Smooth muscle cell (in vitro differentiated cells): ENCODE measurements at regions not wholly inside any gene's neighbourhood (a gene's known extent, or its start where the extent isn't known, plus 50 kb on each side); places are given as distances from the start of the nearest gene placed in this dataset.
A peak's percentile ranks its signal among the peaks of the same experiment; 100 is the strongest.

Experiments used
- DNase-seq: peaks from one replicate; lab custom pipeline; 2025; ENCODE audit not compliant: unreplicated experiment; lab: John Stamatoyannopoulos, UW
- H2AFZ ChIP-seq: fragments of 200-600 bp; sonication (generic); 2 replicates; pipeline ENCODE4 v1.6.0; 2016; ENCODE audit warnings: antibody characterized with exemption, low read depth, mild to moderate bottlenecking
- H3F3A ChIP-seq: fragments of 200-600 bp; sonication (generic); 2 replicates; pipeline ENCODE4 v1.6.0; 2017; ENCODE audit warnings: antibody characterized with exemption, low read depth
- H3K27ac ChIP-seq: fragments of 200-600 bp; sonication (generic); 2 replicates; pipeline ENCODE4 v1.5.1; 2016; ENCODE audit warnings: low read depth, mild to moderate bottlenecking
- H3K27me3 ChIP-seq: fragments of 200-600 bp; sonication (generic); 2 replicates; pipeline ENCODE4 v1.6.1; 2016; ENCODE audit warnings: low read depth, mild to moderate bottlenecking
- H3K36me3 ChIP-seq: fragments of 200-600 bp; sonication (generic); 2 replicates; pipeline ENCODE4 v1.5.1; 2016; ENCODE audit warnings: low read depth
- H3K4me1 ChIP-seq: fragments of 200-600 bp; sonication (generic); 2 replicates; pipeline ENCODE4 v1.5.1; 2016; ENCODE audit warnings: low read depth
- H3K4me2 ChIP-seq: fragments of 200-600 bp; sonication (generic); 2 replicates; pipeline ENCODE4 v1.6.0; 2016; ENCODE audit warnings: mild to moderate bottlenecking
- H3K4me3 ChIP-seq: fragments of 200-600 bp; sonication (generic); 2 replicates; pipeline ENCODE4 v1.5.1; 2016; ENCODE audit warnings: mild to moderate bottlenecking
- H3K79me2 ChIP-seq: fragments of 200-600 bp; sonication (generic); 2 replicates; pipeline ENCODE4 v1.6.0; 2016; ENCODE audit warnings: low read depth, mild to moderate bottlenecking
- H3K9ac ChIP-seq: fragments of 200-600 bp; sonication (generic); 2 replicates; pipeline ENCODE4 v1.6.0; 2016; ENCODE audit warnings: low read depth
- H3K9me3 ChIP-seq: fragments of 200-600 bp; sonication (generic); replicated peaks from 2 replicates; pipeline ENCODE4 v1.5.1; 2016; ENCODE audit warnings: low read depth
- H4K20me1 ChIP-seq: fragments of 200-600 bp; sonication (generic); 2 replicates; pipeline ENCODE4 v1.6.0; 2016; ENCODE audit warnings: low read depth
- CTCF ChIP-seq: fragments of 200-600 bp; sonication (generic); IDR thresholded peaks from 2 replicates; pipeline ENCODE4 v1.5.1; 2017; ENCODE audit warnings: borderline replicate concordance, mild to moderate bottlenecking, antibody characterized with exemption; ENCODE audit not compliant: insufficient read depth, poor library complexity, severe bottlenecking
- WGBS: methylation state at CpG from one replicate; pipeline ENCODE4 v1.1.7; 2016; ENCODE audit warnings: low lambda C conversion rate; 5-methylcytosine and 5-hydroxymethylcytosine counted together

- Histone ChIP-seq H3K27me3 (no peaks in the 10 kb centered on the region), H3K36me3 (no peaks in the 10 kb centered on the region)
- WGBS = 32% methylated on average over 14 of the region's 14 CpGs
These were observed 91.9 kb upstream of the NEURL1B start for GRCh38 chr5:172548981-172549687.

GRCh38 chr5:172548311-172548731, 92.7 kb upstream of the NEURL1B start:
- H3F3A ChIP-seq = peaks cover 7% of the 10 kb centered on the region
- 46% methylated on average over 6 of the region's 6 CpGs for WGBS
- H3K9ac ChIP-seq = no peak overlapping the region
- H3K4me3 ChIP-seq = no peak overlapping the region
- no peak overlapping the region for H2AFZ ChIP-seq
- DNase-seq = no peak
- TF ChIP-seq CTCF = no peak
- H3K27me3 ChIP-seq = no peaks in the 10 kb centered on the region
- H3K79me2 ChIP-seq = no peaks in the 10 kb centered on the region
- no peaks in the 10 kb centered on the region for H4K20me1 ChIP-seq
- no peak overlapping the region for H3K4me2 ChIP-seq
- H3K4me1 ChIP-seq = peaks cover 7% of the 10 kb centered on the region
- no peaks in the 10 kb centered on the region for H3K9me3 ChIP-seq
- no peak overlapping the region for H3K27ac ChIP-seq
- no peaks in the 10 kb centered on the region for H3K36me3 ChIP-seq

More at GRCh38 chr5:172548981-172549687, 91.9 kb upstream of the NEURL1B start:
- Histone ChIP-seq H3K9me3 (no peaks in the 10 kb centered on the region), H3K9ac (no peak overlapping the region), H3K4me1 (peaks cover 7% of the 10 kb centered on the region), H4K20me1 (no peaks in the 10 kb centered on the region), H3K27ac (no peak overlapping the region), H3K79me2 (no peaks in the 10 kb centered on the region), H3K4me2 (peak overlapping the region; percentile 25), H3K4me3 (no peak overlapping the region), H3F3A (peaks cover 3% of the 10 kb centered on the region), H2AFZ (peak overlapping the region; percentile 10)
- TF ChIP-seq CTCF = no peak
- no peak for DNase-seq

GRCh38 chr5:172546196-172546595, 91.9 kb upstream of the SH3PXD2B start:
- Histone ChIP-seq H4K20me1 (no peaks in the 10 kb centered on the region), H3K4me2 (no peak overlapping the region), H3K9me3 (no peaks in the 10 kb centered on the region), H3K4me3 (no peak overlapping the region), H2AFZ (no peak overlapping the region), H3K4me1 (peaks cover 10% of the 10 kb centered on the region), H3K27me3 (no peaks in the 10 kb centered on the region), H3F3A (peaks cover 7% of the 10 kb centered on the region), H3K79me2 (no peaks in the 10 kb centered on the region), H3K9ac (no peak overlapping the region), H3K27ac (no peak overlapping the region), H3K36me3 (no peaks in the 10 kb centered on the region)
- DNase-seq = no peak
- no peak for TF ChIP-seq CTCF
- 93% methylated on average over 5 of the region's 5 CpGs for WGBS

- peaks cover 12% of the 10 kb centered on the region for H3K4me1 ChIP-seq
- no peak for DNase-seq
- TF ChIP-seq CTCF = no peak
- no peak overlapping the region for H2AFZ ChIP-seq
- H3K27ac ChIP-seq = no peak overlapping the region
- H3K27me3 ChIP-seq = no peaks in the 10 kb centered on the region
- no peaks in the 10 kb centered on the region for H3K9me3 ChIP-seq
- WGBS = 55% methylated on average over 9 of the region's 9 CpGs
- H3K79me2 ChIP-seq = no peaks in the 10 kb centered on the region
- no peak overlapping the region for H3K9ac ChIP-seq
- H3K4me2 ChIP-seq = peak overlapping the region; percentile 36
- no peaks in the 10 kb centered on the region for H4K20me1 ChIP-seq
- H3F3A ChIP-seq = peaks cover 11% of the 10 kb centered on the region
- H3K36me3 ChIP-seq = no peaks in the 10 kb centered on the region
- no peak overlapping the region for H3K4me3 ChIP-seq
These were observed 91.0 kb upstream of the SH3PXD2B start for GRCh38 chr5:172545291-172545801.
